ENCODE measurements at regions not wholly inside any gene's neighbourhood (a gene's known extent, or its start where the extent isn't known, plus 50 kb on each side); places are given as distances from the start of the nearest gene placed in this dataset.

GRCh38 chr21:16873176-16873575 lies 639.7 kb upstream of the CXADR start:
- Histone ChIP-seq H3K27me3 (replicated peaks; ENCODE audit: insufficient read depth) (no peaks in the 10 kb centered on the region), H4K20me1 (ENCODE audit: insufficient read depth) (no peaks in the 10 kb centered on the region), H3K9me3 (ENCODE audit: low read depth) (no peaks in the 10 kb centered on the region), H3K4me2 (ENCODE audit: unreplicated experiment) (no peak overlapping the region), H3K27ac (no peak overlapping the region), H3K79me2 (ENCODE audit: insufficient read depth) (no peaks in the 10 kb centered on the region), H2AFZ (no peak overlapping the region), H3K4me3 (no peak overlapping the region), H3K9ac (no peak overlapping the region), H3K4me1 (ENCODE audit: insufficient read depth) (0 out of 2 replicates have a peak, but pooled peaks cover 6% of the 10 kb centered on the region), H3F3A (ENCODE audit: insufficient read depth) (no peaks in the 10 kb centered on the region), H3K9me2 (ENCODE audit: insufficient read depth) (no peaks in the 10 kb centered on the region), H3K36me3 (ENCODE audit: low read depth) (no peaks in the 10 kb centered on the region)
- 91 to 94% methylated on average over 2 of the region's 2 CpGs for WGBS, 2 experiments (ENCODE audit: low coverage in 1 of 2, low lambda C conversion rate in 2 of 2, missing lambda C conversion rate in 2 of 2)
- in situ Hi-C loops (cut with MboI), result no loop called here
- TF ChIP-seq EZH2phosphoT487 (IDR thresholded peaks at IDR 0.05; ENCODE audit: insufficient read depth, low read depth) (no peak), EZH2 (IDR thresholded peaks at IDR 0.05; ENCODE audit: insufficient read depth, poor library complexity, severe bottlenecking) (no peak)
- DNase-seq, result no peak

- 86 to 93% methylated on average over 1 of the region's 1 CpG for WGBS, 2 experiments (ENCODE audit: low coverage in 1 of 2, low lambda C conversion rate in 2 of 2, missing lambda C conversion rate in 2 of 2)
- H3K4me1 ChIP-seq (ENCODE audit: insufficient read depth), result 0 out of 2 replicates have a peak, but pooled peaks cover 6% of the 10 kb centered on the region
- in situ Hi-C loops (cut with MboI), result no loop called here
Observed at GRCh38 chr21:16873596-16873995, 639.2 kb upstream of the CXADR start.

GRCh38 chr21:16879479-16879878 lies 633.4 kb upstream of the CXADR start:
- Histone ChIP-seq H4K20me1 (ENCODE audit: insufficient read depth) (no peaks in the 10 kb centered on the region), H2AFZ (no peak overlapping the region), H3K4me3 (no peak overlapping the region), H3F3A (ENCODE audit: insufficient read depth) (no peaks in the 10 kb centered on the region), H3K9me2 (ENCODE audit: insufficient read depth) (no peaks in the 10 kb centered on the region), H3K9ac (no peak overlapping the region), H3K36me3 (ENCODE audit: low read depth) (no peaks in the 10 kb centered on the region), H3K9me3 (ENCODE audit: low read depth) (no peaks in the 10 kb centered on the region), H3K4me1 (ENCODE audit: insufficient read depth) (no peaks in the 10 kb centered on the region), H3K27me3 (replicated peaks; ENCODE audit: insufficient read depth) (no peaks in the 10 kb centered on the region), H3K27ac (no peak overlapping the region), H3K4me2 (ENCODE audit: unreplicated experiment) (no peak overlapping the region), H3K79me2 (ENCODE audit: insufficient read depth) (no peaks in the 10 kb centered on the region)
- no peak for DNase-seq
- in situ Hi-C loops (cut with MboI), result no loop called here
- TF ChIP-seq EZH2 (IDR thresholded peaks at IDR 0.05; ENCODE audit: insufficient read depth, poor library complexity, severe bottlenecking), result no peak
- TF ChIP-seq EZH2phosphoT487 (IDR thresholded peaks at IDR 0.05; ENCODE audit: insufficient read depth, low read depth), result no peak
- WGBS, 2 experiments (ENCODE audit: low coverage in 1 of 2, low lambda C conversion rate in 2 of 2, missing lambda C conversion rate in 2 of 2), result 92 to 95% methylated on average over 3 of the region's 3 CpGs

More at GRCh38 chr21:16873596-16873995, 639.2 kb upstream of the CXADR start:
- Histone ChIP-seq H3K36me3 (ENCODE audit: low read depth) (no peaks in the 10 kb centered on the region), H3K9ac (no peak overlapping the region), H3K4me2 (ENCODE audit: unreplicated experiment) (no peak overlapping the region), H3K79me2 (ENCODE audit: insufficient read depth) (no peaks in the 10 kb centered on the region), H4K20me1 (ENCODE audit: insufficient read depth) (no peaks in the 10 kb centered on the region), H3K4me3 (no peak overlapping the region), H3K27ac (no peak overlapping the region), H2AFZ (no peak overlapping the region), H3K9me2 (ENCODE audit: insufficient read depth) (no peaks in the 10 kb centered on the region), H3K9me3 (ENCODE audit: low read depth) (no peaks in the 10 kb centered on the region), H3F3A (ENCODE audit: insufficient read depth) (no peaks in the 10 kb centered on the region), H3K27me3 (replicated peaks; ENCODE audit: insufficient read depth) (no peaks in the 10 kb centered on the region)
- DNase-seq, result no peak
- no peak for TF ChIP-seq EZH2 (IDR thresholded peaks at IDR 0.05; ENCODE audit: insufficient read depth, poor library complexity, severe bottlenecking)
- TF ChIP-seq EZH2phosphoT487 (IDR thresholded peaks at IDR 0.05; ENCODE audit: insufficient read depth, low read depth), result no peak

GRCh38 chr21:16891821-16892220 lies 621.0 kb upstream of the CXADR start:
- Histone ChIP-seq H3K4me2 (ENCODE audit: unreplicated experiment) (no peak overlapping the region), H3F3A (ENCODE audit: insufficient read depth) (no peaks in the 10 kb centered on the region), H3K27me3 (replicated peaks; ENCODE audit: insufficient read depth) (no peaks in the 10 kb centered on the region), H2AFZ (no peak overlapping the region), H3K9ac (no peak overlapping the region), H3K4me1 (ENCODE audit: insufficient read depth) (peaks cover 31% of the 10 kb centered on the region), H3K27ac (peak overlapping the region; percentile 34), H3K9me3 (ENCODE audit: low read depth) (no peaks in the 10 kb centered on the region), H3K79me2 (ENCODE audit: insufficient read depth) (no peaks in the 10 kb centered on the region), H4K20me1 (ENCODE audit: insufficient read depth) (no peaks in the 10 kb centered on the region), H3K36me3 (ENCODE audit: low read depth) (no peaks in the 10 kb centered on the region), H3K9me2 (ENCODE audit: insufficient read depth) (no peaks in the 10 kb centered on the region), H3K4me3 (no peak overlapping the region)
- in situ Hi-C loops (cut with MboI), result no loop called here
- 59 to 73% methylated on average over 1 of the region's 1 CpG for WGBS, 2 experiments (ENCODE audit: low coverage in 1 of 2, low lambda C conversion rate in 2 of 2, missing lambda C conversion rate in 2 of 2)
- TF ChIP-seq EZH2 (IDR thresholded peaks at IDR 0.05; ENCODE audit: insufficient read depth, poor library complexity, severe bottlenecking), result no peak
- TF ChIP-seq EZH2phosphoT487 (IDR thresholded peaks at IDR 0.05; ENCODE audit: insufficient read depth, low read depth), result no peak
- DNase-seq, result peak; percentile 81

DNA sequence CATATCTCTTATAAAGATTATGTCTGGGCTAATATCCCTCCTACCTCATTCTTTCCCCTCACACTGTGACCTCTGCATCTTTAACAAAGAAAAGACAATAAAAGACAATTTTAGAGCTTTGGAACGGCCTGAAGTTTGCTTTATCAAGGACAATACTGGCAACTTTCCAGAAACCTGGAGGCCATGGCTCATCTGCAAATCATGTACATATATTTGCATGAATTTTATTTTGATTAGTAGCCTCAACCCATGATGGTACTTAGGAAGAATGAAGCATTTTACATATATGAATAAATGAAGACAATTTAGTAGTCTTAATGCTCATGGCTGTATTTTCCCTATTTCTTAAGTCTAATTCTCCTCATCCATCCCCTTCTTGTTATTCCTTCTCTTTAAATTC lies 612.2 kb upstream of the CXADR start:
- H3K9me3 ChIP-seq (ENCODE audit: low read depth), result no peaks in the 10 kb centered on the region
- H2AFZ ChIP-seq, result no peak overlapping the region
- no peaks in the 10 kb centered on the region for H3K9me2 ChIP-seq (ENCODE audit: insufficient read depth)
- no peaks in the 10 kb centered on the region for H3F3A ChIP-seq (ENCODE audit: insufficient read depth)
- no peak overlapping the region for H3K27ac ChIP-seq
- no peaks in the 10 kb centered on the region for H3K36me3 ChIP-seq (ENCODE audit: low read depth)
- no peaks in the 10 kb centered on the region for H3K79me2 ChIP-seq (ENCODE audit: insufficient read depth)
- no peak overlapping the region for H3K4me3 ChIP-seq
- in situ Hi-C loops (cut with MboI), result no loop called here
- H4K20me1 ChIP-seq (ENCODE audit: insufficient read depth), result no peaks in the 10 kb centered on the region
- DNase-seq, result no peak
- H3K4me2 ChIP-seq (ENCODE audit: unreplicated experiment), result no peak overlapping the region
- TF ChIP-seq EZH2phosphoT487 (IDR thresholded peaks at IDR 0.05; ENCODE audit: insufficient read depth, low read depth) (no peak), EZH2 (IDR thresholded peaks at IDR 0.05; ENCODE audit: insufficient read depth, poor library complexity, severe bottlenecking) (no peak)
- no peaks in the 10 kb centered on the region for H3K4me1 ChIP-seq (ENCODE audit: insufficient read depth)
- no peaks in the 10 kb centered on the region for H3K27me3 ChIP-seq (replicated peaks; ENCODE audit: insufficient read depth)
- H3K9ac ChIP-seq, result no peak overlapping the region
- WGBS, 2 experiments (ENCODE audit: low coverage in 1 of 2, low lambda C conversion rate in 2 of 2, missing lambda C conversion rate in 2 of 2), result 75 to 92% methylated on average over 1 of the region's 1 CpG

Data from GM23248 (cell line).